K562 (cell line): ENCODE measurements at regions not wholly inside any gene's neighbourhood (a gene's known extent, or its start where the extent isn't known, plus 50 kb on each side); places are given as distances from the start of the nearest gene placed in this dataset.

Source experiments
- ATAC-seq: fragments of 200-7000 bp; cut with Tn5 transposase; 3 replicates; pipeline ENCODE4 v1.9.1; 2020; ENCODE audit warnings: moderate library complexity
- BruUV-seq: library from RNA; stranded (reverse); fragments of 400-500 nt; replicated peaks from 2 replicates; lab custom pipeline; 2021; lab: Mats Ljungman, UMichigan
- CTCF ChIA-PET: fragments of 300-600 bp; formaldehyde crosslinking; extraction: SDS; loops from one replicate; lab custom pipeline; 2021; ENCODE audit warnings: low intra/inter-chr PET ratio; lab: Yijun Ruan, JAX
- POLR2A ChIA-PET: fragments of 300-600, 350-650 bp; sonication (Branson Sonifier 250); formaldehyde crosslinking; extraction: SDS; loops from one replicate; lab custom pipeline; 2021; ENCODE audit warnings: antibody characterized with exemption, inconsistent platforms; lab: Yijun Ruan, JAX
- DNase-seq, 4 experiments: peaks; one replicate each; pipeline versions ENCODE4 v3.0.0 to v3.0.0-alpha.2; 2011 to 2018; ENCODE audit warnings: low spot score in 3 of 4, mixed read lengths in 3 of 4; ENCODE audit errors: extremely low read depth in 1 of 4
- FAIRE-seq: peaks from 2 replicates; lab custom pipeline; 2011; peaks lifted over from hg19 to GRCh38; lab: Jason Lieb, UNC
- H2AFZ ChIP-seq: 2 replicates; pipeline ENCODE4 v1.6.0; 2011; ENCODE audit warnings: low read depth, low read length, control low read depth, inconsistent platforms
- H3K27ac ChIP-seq: fragments of 200-600 bp; 3 replicates; pipeline ENCODE4 v1.8.0; 2011; ENCODE audit warnings: low read depth, mild to moderate bottlenecking, control low read depth, inconsistent platforms, low read length, moderate library complexity, mixed read lengths; ENCODE audit errors: extremely low read depth
- H3K27me3 ChIP-seq, 2 experiments: fragments of 300-600 bp in 1 of 2; 2 replicates in 1 of 2; 3 replicates in 1 of 2; pipeline versions ENCODE4 v1.6.0 to v1.8.0; 2011; ENCODE audit warnings: inconsistent platforms in 2 of 2, low read length in 2 of 2, mild to moderate bottlenecking in 1 of 2, mixed read lengths in 1 of 2, moderate library complexity in 1 of 2; ENCODE audit not compliant: control insufficient read depth in 2 of 2, insufficient read depth in 2 of 2
- H3K36me3 ChIP-seq: fragments of 300-600 bp; 3 replicates; pipeline ENCODE4 v1.8.0; 2011; ENCODE audit warnings: mild to moderate bottlenecking, low read length, inconsistent platforms; ENCODE audit not compliant: control insufficient read depth, insufficient read depth
- H3K4me1 ChIP-seq, 2 experiments: fragments of 200-600 bp in 1 of 2; replicated peaks in 1 of 2; 2 replicates in 1 of 2; 3 replicates in 1 of 2; pipeline versions ENCODE4 v1.5.1 to v1.8.0; 2011; ENCODE audit warnings: inconsistent platforms in 2 of 2, low read length in 2 of 2, mild to moderate bottlenecking in 1 of 2, mixed read lengths in 1 of 2, moderate library complexity in 1 of 2; ENCODE audit not compliant: control insufficient read depth in 2 of 2, insufficient read depth in 2 of 2
- H3K4me2 ChIP-seq: 2 replicates; pipeline ENCODE4 v1.6.1; 2011; ENCODE audit warnings: low read length, control low read depth, inconsistent platforms, mixed read lengths; ENCODE audit not compliant: insufficient read depth
- H3K4me3 ChIP-seq: fragments of 200-600 bp; sonication (generic), shearing (Covaris generic); 2 replicates; pipeline ENCODE4 v1.5.1; 2016; ENCODE audit warnings: control low read depth, inconsistent platforms
- H3K79me2 ChIP-seq: fragments of 200-600 bp; 3 replicates; pipeline ENCODE4 v1.8.0; 2011; ENCODE audit warnings: low read length, inconsistent platforms; ENCODE audit not compliant: control insufficient read depth, insufficient read depth
- H3K9ac ChIP-seq, 2 experiments: 2 replicates each; pipeline versions ENCODE4 v1.6.0 to v1.6.1; 2011; ENCODE audit warnings: low read depth in 2 of 2, low read length in 2 of 2, control low read depth in 1 of 2, inconsistent platforms in 1 of 2, mild to moderate bottlenecking in 1 of 2, mixed read lengths in 1 of 2; ENCODE audit not compliant: insufficient read depth in 1 of 2
- H3K9me1 ChIP-seq: one replicate; pipeline ENCODE4 v1.6.0; 2011; ENCODE audit warnings: inconsistent platforms, mild to moderate bottlenecking, low read length, moderate library complexity; ENCODE audit not compliant: control insufficient read depth, insufficient read depth
- H3K9me3 ChIP-seq: replicated peaks from 2 replicates; pipeline ENCODE4 v1.5.1; 2011; ENCODE audit warnings: low read depth, low read length, inconsistent platforms; ENCODE audit not compliant: control insufficient read depth, insufficient read depth
- H4K20me1 ChIP-seq: replicated peaks from 2 replicates; pipeline ENCODE4 v1.6.1; 2011; ENCODE audit warnings: low read length, inconsistent platforms, mixed read lengths; ENCODE audit not compliant: control insufficient read depth, insufficient read depth
- DEAF1 ChIP-seq: fragments of 450-650 bp; formaldehyde crosslinking; IDR thresholded peaks from 2 replicates; pipeline ENCODE4 v1.4.0; 2020; ENCODE audit warnings: mild to moderate bottlenecking, moderate library complexity
- FOS ChIP-seq: IDR thresholded peaks from 3 replicates; pipeline ENCODE4 v1.6.1; 2011; ENCODE audit not compliant: insufficient read length; ENCODE audit errors: extremely low read depth
- HOMEZ ChIP-seq: fragments of 250-450 bp; sonication (Bioruptor Pico); IDR thresholded peaks from 2 replicates; pipeline ENCODE4 v1.4.0; 2020; ENCODE audit warnings: mild to moderate bottlenecking, moderate library complexity
- PKNOX1 ChIP-seq: fragments of 450-650 bp; IDR thresholded peaks from 2 replicates; pipeline ENCODE4 v1.6.1; 2016
- POLR2AphosphoS5 ChIP-seq: IDR thresholded peaks from 2 replicates; pipeline ENCODE4 v1.6.1; 2011; ENCODE audit warnings: mild to moderate bottlenecking, low read depth, low read length, moderate library complexity; ENCODE audit not compliant: control insufficient read depth, insufficient read depth
- ZBTB7A ChIP-seq: IDR thresholded peaks from 2 replicates; pipeline ENCODE4 v1.6.1; 2011; ENCODE audit warnings: low read depth, mild to moderate bottlenecking, low read length, moderate library complexity, borderline replicate concordance; ENCODE audit not compliant: control insufficient read depth
- ZNF253 ChIP-seq: fragments of 250-450 bp; sonication (Bioruptor Pico); conservative IDR thresholded peaks from 2 replicates; pipeline ENCODE4 v1.6.1; 2021; ENCODE audit warnings: mild to moderate bottlenecking
- ZNF785 ChIP-seq: fragments of 250-450 bp; sonication (Bioruptor Pico); IDR thresholded peaks from 2 replicates; pipeline ENCODE4 v1.4.0; 2020; ENCODE audit warnings: mild to moderate bottlenecking
- WGBS: fragments of 100-300 bp; shearing (Covaris generic); methylation state at CpG from one replicate; pipeline ENCODE4 v1.1.6; 2016; ENCODE audit warnings: low coverage, mixed read lengths; ENCODE audit not compliant: insufficient coverage; ENCODE audit errors: missing lambda C conversion rate; 5-methylcytosine and 5-hydroxymethylcytosine counted together
- in situ Hi-C: fragments of 300-500 bp; cut with MboI; formaldehyde crosslinking; loops from 4 replicates; pipeline ENCODE4 v1.15.0; 2018; ENCODE audit warnings: inconsistent platforms, mixed read lengths
- intact Hi-C: fragments of 100-400 bp; cut with micrococcal nuclease; formaldehyde crosslinking; loops from 2 replicates; pipeline ENCODE4 v1.14.2; 2022

GRCh38 chr3:153978006-153978405 lies 143.2 kb upstream of the ARHGEF26 start:
- no peak overlapping the region for H3K4me3 ChIP-seq
- H3K4me1 ChIP-seq: peaks cover 0 to 4% of the 10 kb centered on the region in 2 experiments; a peak in 1 of 5 replicates
- in situ Hi-C loops: no loop called here

More at GRCh38 chr3:153978006-153978405, 143.2 kb upstream of the ARHGEF26 start:
- POLR2A ChIA-PET: no interaction called here
- intact Hi-C loops: no loop called here
- FAIRE-seq (no peak), DNase-seq (no peak), ATAC-seq (no peak)
- H3K9me3 ChIP-seq: no peaks in the 10 kb centered on the region
- no TSS peak for BruUV-seq
- no peak overlapping the region for H3K9ac ChIP-seq
- H2AFZ ChIP-seq: no peak overlapping the region
- no peaks in the 10 kb centered on the region for H3K36me3 ChIP-seq
- no peak overlapping the region for H3K4me2 ChIP-seq
- 0% methylated on average over 1 of the region's 1 CpG for WGBS
- no peaks in the 10 kb centered on the region for H3K9me1 ChIP-seq
- no peaks in the 10 kb centered on the region for H4K20me1 ChIP-seq
- H3K79me2 ChIP-seq: no peaks in the 10 kb centered on the region
- H3K27me3 ChIP-seq: no peaks in the 10 kb centered on the region
- CTCF ChIA-PET: no interaction called here
- TF ChIP-seq ZBTB7A: no peak
- no peak for TF ChIP-seq FOS
- no peak for TF ChIP-seq PKNOX1
- no peak for TF ChIP-seq ZNF785 (CRISPR knock-in tag)
- TF ChIP-seq HOMEZ: no peak
- TF ChIP-seq ZNF253: no peak
- TF ChIP-seq POLR2AphosphoS5: no peak
- TF ChIP-seq DEAF1 (CRISPR knock-in tag): no peak
- no peak overlapping the region for H3K27ac ChIP-seq
